Activated CD4-positive, CD25-positive, alpha-beta regulatory T cell treated with anti-CD3 and anti-CD28 coated beads, Interleukin-2, amount 50 U/mL, for 72 hours (primary cell): ENCODE measurements at regions not wholly inside any gene's neighbourhood (a gene's known extent, or its start where the extent isn't known, plus 50 kb on each side); places are given as distances from the start of the nearest gene placed in this dataset.

Experiments
- DNase-seq: peaks from one replicate; pipeline ENCODE4 v3.0.0; 2021

DNA sequence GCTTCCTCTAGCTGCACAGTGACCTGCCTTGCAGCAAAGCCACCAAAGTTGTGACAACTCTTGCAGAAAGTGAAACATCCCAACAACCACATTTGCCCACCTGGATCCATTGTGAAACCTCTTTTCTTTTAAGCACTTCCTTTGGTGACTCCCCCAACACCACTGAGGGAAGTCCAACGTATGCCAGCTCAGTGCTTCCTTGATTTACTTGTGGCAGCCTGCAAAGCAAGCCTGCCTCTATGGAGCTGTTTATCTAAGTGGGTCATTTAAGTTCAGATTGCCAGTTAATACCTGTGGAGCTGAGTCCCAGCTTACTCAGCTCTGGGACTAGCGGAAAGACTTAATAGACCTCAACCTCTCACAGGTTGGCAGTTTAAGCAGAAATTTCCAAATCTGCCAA lies 230.8 kb upstream of the GHITM start:
- DNase-seq, result no peak

DNA sequence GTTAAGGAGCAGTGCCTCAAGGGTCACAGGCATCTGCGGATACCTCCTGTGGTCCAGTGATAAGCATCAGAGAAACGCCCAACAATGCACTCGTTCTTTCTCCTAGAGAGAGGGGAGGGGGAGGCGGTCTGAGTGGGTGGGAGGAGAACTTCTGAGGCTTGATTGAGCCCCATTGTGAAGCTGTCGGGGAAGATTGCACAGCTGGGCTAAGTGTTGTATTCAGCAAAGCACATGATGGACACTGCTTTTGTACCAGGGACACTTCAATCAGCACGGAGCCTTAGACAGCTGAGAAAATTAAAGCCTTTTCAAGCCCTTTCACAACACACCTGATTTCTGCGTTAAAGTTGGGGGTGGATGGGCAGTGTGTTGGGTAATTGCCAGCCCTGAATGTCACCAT lies 230.3 kb upstream of the GHITM start:
- DNase-seq, result no peak

DNA sequence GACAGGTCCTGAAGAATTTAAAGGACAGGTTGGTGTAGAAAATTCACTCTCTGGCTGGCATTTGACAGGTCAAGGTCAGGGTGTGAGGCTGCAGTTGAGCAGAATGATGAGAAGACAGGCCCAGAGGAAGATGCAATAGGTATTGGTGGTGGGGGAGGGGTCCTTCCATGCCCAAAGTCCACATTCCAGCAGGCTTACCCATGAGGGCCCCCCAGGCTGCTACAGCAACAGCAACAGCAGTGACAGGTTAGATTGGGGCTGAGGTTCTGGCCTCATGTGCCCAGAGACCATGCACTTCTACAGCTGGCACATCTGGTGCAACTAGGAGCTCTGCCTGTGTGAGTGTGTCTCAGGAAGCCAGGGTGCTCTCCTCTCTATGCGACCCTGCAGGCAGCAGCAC lies 223.5 kb upstream of the GHITM start:
- no peak for DNase-seq

DNA sequence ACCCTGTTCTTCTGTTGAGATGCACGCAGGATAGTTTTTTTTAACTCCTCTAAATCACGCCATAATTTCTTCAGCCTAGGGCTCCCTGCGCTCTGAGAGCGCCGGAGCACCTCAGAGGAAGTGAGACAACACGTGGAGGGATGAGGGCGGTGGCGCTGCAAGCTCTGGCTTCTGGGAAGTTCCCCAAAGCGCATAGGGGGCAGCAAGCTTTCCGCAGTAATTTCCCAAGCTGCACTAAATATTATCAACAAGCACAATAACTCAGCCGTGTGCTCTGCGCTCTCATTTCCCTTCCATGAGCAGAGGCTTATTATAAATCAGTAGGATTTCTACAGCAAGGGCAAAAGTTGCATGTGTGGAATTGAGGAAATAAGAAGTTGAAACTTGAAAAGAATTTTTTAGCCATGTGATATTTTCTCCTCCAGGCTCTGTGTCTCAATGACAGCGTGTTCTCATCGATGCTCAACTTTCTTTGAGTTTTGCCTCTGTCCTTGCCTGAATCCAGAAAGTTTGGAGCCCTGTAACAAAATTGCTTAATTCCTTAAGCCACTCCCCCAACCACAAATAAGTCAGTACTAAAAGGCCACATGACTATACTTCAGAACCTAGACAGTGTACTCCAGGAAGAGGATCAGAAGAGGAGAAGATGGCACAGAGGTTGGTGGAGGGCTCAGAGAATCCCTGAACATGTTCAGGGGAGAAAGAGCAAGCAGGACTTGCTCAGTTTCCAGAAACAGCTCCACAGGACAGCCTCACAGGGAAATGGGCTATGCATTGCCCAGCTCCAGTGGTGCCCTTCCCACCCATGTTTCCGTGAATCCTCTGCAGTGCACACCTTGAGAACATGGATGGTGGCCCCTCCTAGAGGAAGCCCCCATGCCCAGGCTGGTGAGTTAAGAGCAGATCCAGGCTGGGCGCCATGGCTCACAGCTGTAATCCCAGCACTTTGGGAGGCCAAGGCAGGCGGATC lies 221.5 kb upstream of the GHITM start:
- DNase-seq, result no peak

DNA sequence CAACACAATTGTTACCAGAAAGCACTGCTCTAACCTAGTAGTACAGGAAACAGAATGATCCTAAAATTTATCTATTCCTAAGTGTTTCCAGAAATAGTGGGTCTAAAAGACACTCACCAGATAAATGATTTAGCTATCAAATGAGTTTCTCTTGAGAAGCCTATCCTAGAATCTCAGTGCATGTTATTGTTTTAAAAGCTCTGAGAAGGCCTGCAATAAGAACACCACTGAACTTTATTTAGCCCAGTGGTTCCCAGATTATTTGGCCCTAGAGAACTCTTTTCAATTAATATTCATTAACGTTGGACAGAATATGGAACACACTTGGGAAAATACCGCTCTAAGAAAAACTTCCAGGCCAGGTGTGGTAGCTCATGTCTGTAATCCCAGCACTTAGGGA lies 220.1 kb upstream of the GHITM start:
- no peak for DNase-seq

DNA sequence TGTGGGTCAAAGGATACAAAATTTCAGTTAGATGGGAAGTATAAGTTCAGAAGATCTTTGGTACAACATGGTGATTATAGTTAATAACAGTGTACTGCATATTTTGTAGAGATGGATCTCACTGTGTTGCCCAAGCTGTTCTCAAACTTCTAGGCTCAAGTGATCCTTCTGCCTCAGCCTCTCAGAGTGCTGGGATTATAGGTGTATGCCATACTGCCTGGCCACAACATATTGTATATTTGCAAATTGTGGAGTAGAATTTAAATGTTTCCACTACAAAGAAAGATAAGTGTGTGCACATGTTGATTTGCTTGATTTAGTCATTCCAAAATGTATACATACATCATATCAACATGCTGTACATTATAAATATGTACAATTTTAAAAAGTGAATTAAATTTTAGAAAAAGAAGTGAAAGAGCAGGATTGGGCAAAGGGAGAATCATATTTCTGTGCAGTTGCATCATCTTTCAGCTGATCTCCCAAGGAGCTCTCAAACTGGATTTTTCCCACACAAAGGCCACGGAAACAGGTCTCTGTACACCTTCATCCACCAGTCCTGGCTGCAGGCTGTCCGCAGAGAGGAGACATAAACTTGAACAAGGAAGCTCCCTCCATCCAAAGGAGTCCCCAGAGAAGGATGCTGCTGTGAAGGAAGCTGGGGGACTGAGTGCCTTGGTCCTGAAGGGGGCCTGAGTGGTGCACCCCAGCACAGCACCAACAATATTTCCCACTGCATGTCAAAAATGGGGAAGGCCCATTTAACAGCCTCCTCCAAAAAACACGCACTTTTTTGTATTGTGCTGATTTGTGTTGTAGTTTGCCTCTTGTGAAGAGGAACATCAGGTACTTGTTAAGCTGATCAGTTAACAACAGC lies 217.1 kb upstream of the GHITM start:
- DNase-seq, result no peak

DNA sequence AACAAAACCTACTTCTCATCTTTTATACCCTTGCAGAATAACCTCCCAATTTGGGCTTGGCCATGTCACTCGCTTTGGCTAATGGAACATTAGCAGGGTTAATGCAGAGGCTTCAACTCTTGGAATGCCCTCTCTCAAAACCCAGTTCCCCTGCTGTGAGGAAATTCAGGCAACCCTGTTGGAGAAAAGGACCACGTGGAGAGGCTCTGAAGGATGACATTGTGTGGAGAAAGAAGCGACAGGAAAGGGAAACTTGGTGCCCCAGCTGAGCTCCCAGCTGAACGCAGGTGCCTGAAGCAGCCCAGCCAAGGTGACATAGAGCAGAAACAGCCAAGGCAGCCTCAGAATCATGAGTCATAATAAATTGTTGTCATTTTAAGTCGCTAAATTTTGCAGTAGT lies 214.2 kb upstream of the GHITM start:
- DNase-seq, result no peak

DNA sequence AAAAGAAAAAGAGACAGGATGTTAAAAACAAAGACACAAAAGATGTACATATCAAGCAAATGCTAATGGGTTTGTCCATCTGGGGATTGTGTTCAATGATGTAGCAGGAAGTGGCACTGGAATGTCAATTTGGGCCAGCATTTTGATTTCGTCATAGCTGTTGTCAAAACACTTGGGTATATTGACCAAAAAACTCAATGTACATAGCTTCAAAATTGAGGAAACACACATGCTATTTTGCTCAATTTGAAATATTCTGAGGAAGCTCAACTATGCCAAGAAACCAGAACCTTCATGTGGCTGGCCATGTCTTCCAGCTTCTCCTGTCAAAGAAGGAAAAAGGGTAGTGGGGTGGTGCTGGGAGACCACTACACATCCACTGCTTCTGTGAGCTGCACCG lies 212.7 kb upstream of the GHITM start:
- DNase-seq, result no peak

DNA sequence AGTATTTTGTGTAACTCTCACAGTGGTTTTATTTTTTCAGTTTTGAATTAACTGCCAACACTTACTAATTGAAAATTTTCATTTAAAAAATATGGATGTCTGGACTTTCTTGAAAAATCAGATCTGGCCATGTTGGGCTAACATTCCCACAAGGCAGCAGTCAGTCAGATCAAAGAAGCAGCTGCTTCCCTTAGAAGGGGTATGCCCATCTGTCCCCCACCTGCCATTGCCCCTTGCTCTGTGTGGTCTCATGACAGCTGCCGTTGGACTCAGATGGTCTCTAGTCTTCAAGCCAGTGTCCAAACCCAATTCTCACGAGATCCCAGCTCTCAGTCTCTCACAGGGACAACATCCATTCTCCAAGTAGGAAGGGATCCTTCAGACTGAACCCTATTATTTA lies 212.1 kb upstream of the GHITM start:
- DNase-seq, result no peak

DNA sequence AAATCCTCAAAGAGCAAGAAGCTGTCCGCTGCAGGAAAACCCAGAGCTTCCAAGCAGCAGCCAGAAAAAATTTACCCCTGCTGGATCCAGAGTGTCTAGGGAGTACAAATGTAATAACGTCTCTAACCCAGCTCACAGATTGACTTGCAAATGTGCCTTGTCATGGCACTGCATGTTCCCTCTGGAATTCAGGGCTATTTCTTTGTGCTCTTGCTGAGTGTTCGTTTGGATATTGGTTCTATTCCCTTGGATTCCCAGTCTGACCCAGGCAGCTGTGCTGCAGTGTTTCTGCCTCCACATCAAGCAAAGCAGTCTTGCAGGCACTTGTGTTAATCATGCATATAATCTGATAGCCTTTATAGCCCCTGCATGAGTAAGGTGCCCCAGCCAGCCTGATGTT lies 209.9 kb upstream of the GHITM start:
- no peak for DNase-seq

DNA sequence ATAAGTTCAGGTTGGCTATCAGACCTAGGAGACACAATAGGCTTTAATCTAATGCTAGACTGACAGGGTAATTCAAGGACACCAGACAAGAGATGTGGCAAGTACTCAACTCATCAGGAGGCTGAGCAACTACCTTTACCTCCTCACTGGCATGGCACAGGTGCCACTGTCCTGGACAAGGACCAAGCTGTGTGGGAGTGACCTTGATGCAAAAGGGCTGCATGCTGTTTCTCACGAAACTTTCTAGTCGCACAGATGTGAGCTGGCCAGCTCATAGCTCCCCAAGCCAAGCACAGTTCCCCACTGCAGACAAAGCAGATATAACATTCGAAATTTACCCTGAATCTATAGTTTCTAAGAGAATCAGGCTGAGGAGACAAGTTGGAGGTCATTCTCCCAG lies 207.6 kb upstream of the GHITM start:
- DNase-seq, result no peak

DNA sequence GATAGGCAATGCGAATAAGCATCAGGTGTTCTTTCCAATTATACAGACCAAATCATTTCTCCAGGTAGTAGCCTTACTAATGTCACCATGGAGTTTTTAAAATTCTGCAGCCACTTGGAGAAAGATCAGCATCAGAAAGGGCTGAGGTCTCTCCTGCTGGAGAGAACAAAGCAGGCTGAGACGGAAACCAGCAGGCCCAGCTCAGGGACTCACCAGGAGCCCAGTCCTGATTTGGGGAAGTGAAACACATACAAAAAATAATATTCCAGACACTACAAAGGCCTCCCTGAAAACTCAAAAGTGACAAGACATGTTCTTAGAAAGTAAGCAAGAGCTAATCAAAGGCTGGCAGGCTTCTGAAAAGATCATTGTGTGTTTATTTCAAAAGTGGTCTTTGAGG lies 207.1 kb upstream of the GHITM start:
- DNase-seq, result no peak

DNA sequence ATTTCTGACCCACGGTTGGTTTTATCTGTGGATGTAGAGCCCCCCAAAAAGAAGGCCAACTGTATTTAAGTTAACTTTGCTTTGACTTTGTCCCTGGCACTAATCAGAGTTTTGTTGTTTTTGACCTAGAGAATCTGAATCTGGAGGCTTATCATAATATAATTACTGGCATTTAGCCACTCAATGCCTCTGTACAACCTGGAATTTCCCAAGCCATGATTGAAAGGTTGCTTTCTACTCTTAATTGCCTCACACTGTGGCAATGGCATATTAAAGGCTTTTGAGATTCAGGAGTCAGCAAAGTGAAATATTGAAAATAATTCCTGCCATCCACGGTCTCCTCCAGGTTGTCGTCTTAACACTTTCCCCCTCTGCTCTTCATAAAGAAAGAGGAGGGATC lies 205.2 kb upstream of the GHITM start:
- no peak for DNase-seq

DNA sequence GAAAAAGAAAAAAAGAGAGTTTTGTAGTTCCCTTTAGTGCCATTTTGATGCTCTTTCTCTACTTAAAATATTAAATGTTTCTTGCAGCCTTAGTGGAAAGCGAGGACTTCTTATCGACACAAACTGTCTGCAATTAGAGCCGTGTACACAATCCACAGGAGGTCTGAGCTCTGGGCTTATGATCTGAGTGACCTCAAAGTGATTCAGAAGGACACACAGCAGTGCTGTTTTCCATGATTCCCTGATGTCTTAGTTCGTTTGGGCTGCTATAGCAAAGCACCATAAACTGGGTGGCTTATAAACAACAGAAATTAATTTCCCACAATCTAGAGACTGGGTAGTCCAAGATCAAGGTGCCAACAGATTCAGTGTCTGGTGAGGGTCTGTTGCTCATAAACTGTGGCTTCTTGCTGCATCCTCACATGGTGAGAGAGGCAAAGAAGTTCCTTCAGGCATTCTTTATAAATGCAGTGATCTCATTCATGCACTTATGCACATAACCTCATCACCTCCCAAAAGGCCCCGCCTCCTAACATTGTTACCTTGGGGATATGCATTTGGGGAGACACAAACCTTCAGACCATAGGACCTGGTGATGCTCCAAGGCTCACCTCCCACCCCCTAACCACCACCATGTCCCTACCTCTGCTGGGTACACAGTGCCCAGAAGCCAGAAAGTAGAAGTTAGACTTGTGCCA lies 204.5 kb upstream of the GHITM start:
- DNase-seq, result no peak

DNA sequence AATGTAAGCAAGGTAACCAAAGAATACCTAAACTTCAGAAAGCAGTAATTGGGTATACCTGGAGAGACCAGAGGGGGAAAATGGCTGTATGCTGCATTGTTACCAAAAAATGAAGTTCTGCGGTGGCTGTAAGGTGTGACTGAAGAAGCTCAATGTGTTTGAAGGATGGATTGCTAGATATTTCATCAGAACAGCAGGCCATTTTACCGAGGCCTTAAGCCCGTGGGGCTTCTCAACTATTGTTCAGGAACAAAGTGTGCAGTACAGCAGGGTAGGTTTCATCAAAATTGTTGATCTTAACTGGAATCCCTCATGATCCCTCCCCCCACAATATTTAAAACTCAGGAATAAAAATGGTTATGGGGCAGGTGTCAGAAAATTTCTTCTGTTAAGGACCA lies 204.0 kb upstream of the GHITM start:
- DNase-seq, result no peak

DNA sequence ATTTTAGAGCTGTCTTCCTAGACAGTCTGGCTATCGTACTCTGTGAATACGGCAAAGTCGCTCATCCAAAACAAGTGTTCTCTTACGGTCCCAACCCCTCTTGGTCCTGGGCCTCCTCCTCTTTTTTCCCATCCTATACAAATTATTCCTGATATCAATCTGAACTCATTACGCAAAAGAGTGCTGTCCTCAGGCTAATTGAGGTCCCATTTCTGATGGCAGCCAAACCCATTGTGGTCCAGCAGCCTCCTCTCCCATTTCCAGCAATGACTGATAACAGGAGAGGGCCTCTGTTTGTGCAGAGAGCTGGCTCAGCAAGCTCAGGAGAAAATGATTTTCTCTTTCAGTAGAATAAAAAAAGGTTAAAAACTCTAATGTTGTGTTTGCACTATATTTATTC lies 203.4 kb upstream of the GHITM start:
- no peak for DNase-seq

DNA sequence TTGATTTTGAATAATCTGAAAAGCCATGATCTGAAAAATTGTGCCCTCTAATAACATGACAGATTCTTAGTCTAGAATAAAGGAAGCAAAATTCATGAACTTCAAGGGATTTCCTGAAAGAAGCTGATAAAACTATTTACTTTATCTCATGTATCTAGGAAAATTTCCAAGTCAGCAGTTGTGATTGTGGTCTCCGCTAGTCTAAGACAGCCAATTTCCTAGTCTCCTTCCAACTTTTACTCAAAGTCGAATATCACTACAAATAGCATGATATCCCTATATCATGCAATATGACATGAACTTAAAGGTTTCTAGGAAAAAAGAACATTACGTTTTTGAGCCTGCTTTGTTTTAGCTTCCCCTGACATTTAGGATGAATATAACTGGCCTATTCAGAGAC lies 202.1 kb upstream of the GHITM start:
- no peak for DNase-seq

DNA sequence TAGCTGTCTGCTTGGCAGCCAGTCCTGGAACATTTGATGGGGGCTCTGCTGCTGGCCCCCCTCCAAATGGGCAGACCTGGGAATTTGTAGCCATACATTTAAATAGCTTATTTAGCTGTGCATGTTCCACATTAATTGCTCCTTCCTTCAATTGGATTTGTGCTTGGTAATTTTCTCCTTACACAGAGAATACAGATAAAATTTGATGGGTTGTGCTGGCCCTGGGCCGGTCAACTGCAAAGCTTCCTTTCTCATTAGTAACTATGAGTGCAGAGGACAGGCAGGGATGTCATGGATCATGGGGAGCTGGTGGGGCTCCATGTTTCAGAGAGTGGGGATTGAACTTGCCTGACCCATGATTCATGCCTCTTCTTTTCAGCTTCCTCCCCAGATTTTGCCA lies 201.5 kb upstream of the GHITM start:
- DNase-seq, result no peak

DNA sequence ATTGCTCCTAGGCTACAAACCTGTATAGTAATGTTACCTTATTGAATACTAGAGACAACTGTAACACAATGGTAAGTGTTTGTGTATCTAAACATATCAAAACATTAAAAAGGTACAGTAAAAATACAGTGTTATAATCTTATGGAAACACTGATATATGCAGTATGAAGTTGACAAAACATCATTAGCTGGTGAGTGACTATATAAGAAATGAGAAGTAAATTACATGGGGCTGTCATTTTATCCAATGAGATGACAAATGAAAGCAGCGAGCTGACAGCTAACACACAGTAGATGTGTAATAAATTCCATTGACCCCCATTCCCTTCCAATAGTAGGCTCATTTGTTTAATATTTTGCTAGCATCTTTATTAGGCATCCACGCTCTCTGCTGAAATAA lies 198.1 kb upstream of the GHITM start:
- no peak for DNase-seq

DNA sequence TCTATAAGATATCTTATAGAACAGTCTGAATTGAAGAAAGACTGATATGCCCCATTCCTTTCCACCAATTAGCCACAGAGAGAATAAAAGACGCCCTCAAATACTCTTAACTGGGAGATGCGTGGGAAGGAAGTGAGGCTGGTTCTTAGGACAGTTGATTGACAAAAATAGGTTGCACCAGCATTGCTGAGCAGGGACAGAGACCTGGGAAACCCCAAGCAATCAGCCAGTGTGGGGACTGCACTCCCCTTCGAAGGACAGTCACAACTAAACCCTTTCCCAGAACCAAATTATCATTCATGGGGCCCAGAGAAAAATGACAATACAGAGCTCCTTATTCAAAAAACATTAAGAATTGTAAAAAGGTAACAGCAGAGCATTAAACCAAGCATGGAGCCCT lies 196.9 kb upstream of the GHITM start:
- no peak for DNase-seq

DNA sequence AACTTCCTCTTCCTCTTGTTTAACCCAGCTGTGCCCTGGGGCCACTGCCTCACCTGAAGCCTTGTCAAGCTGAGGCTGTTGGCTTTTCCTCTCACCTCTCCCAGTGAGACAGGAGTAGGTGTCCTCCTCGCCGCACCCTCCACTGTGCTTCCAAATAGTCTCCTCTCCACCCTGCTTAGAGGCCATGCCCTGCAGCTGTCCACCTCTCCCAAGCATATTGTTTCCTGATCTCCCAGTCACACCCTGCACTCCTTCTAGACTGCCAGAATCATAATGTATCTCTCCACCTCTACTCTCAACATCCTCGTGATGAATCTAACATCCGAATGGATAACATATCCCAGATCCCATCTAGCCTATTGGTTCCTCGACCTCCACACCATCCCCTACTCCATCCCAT lies 196.3 kb upstream of the GHITM start:
- DNase-seq, result no peak

DNA sequence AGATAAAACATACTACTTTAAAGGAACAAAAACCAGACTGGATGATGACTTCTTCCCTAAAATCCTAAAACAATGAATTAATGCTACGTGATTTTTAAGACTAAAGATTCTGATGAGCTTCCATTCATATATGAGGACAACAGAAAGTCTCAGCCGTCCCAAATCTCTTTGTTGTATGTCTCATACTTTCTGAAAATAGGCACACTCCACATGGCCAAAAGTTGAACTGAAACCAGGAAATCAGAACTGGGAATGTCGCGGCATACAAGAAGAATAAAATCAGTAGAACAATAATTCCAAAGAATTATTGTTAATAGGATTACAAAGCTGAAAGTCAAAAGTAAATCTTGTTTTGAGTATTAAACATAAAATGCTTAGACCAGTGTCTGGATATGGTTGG lies 195.4 kb upstream of the GHITM start:
- no peak for DNase-seq

DNA sequence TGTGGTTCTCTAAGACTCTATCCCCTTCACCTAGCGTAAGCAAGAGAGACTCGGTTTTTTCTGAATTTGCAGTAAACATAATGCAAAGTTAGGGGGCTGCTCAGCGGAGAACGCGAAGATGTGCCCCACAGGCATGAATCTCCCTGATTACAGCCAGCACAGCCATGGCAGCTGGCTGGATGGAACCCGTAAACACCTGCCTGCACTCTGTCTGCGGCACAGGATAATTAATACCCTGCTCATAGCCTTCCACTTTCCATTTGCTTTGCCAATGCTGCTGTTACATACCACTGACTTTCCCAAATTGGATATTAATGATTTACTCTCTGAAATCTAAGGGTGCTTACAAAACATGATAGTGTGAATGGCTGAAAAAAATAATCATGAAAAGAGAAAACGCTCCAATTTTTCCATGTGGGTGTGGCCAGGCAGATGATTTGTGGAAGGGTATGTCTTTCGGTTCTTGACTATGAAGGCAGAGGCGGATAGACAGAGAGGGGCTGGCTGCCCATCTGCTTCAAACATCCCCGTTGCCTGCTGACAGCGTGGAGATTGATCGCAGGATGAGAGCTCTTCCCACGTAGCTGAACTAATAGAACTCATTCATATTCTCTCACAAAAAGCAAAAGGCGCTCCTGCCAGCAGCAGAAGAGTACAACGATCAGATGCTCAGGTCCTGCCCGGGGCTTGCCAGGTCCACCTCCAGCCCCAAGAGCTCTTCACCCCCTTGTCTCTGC lies 193.2 kb upstream of the GHITM start:
- no peak for DNase-seq
